Ishikawa (cell line): ENCODE measurements at regions not wholly inside any gene's neighbourhood (a gene's known extent, or its start where the extent isn't known, plus 50 kb on each side); places are given as distances from the start of the nearest gene placed in this dataset.

Source experiments
- CEBPB ChIP-seq: IDR thresholded peaks from 2 replicates; pipeline ENCODE4 v1.6.1; 2012
- CREB1 ChIP-seq: IDR thresholded peaks from 2 replicates; pipeline ENCODE4 v1.6.1; 2012; ENCODE audit warnings: low read depth
- EGR1 ChIP-seq: IDR thresholded peaks from 2 replicates; pipeline ENCODE4 v1.6.1; 2012
- EP300 ChIP-seq: IDR thresholded peaks from 2 replicates; pipeline ENCODE4 v1.6.1; 2012; ENCODE audit warnings: borderline replicate concordance
- FOXM1 ChIP-seq: IDR thresholded peaks from 2 replicates; pipeline ENCODE4 v1.6.1; 2012; ENCODE audit warnings: low read depth, borderline replicate concordance
- NFIC ChIP-seq: IDR thresholded peaks from 2 replicates; pipeline ENCODE4 v1.6.1; 2012
- RAD21 ChIP-seq: IDR thresholded peaks from 2 replicates; pipeline ENCODE4 v1.6.1; 2012; ENCODE audit warnings: low read depth
- TAF1 ChIP-seq: IDR thresholded peaks from 2 replicates; pipeline ENCODE4 v1.6.1; 2012; ENCODE audit warnings: low read depth, mild to moderate bottlenecking
- TCF12 ChIP-seq: IDR thresholded peaks from 2 replicates; pipeline ENCODE4 v1.6.1; 2012; ENCODE audit warnings: low read depth
- TEAD4 ChIP-seq: IDR thresholded peaks from 2 replicates; pipeline ENCODE4 v1.6.1; 2012
- USF1 ChIP-seq: IDR thresholded peaks from 2 replicates; pipeline ENCODE4 v1.6.1; 2012
- YY1 ChIP-seq: IDR thresholded peaks from 2 replicates; pipeline ENCODE4 v1.6.1; 2012; ENCODE audit warnings: low read depth
- ZBTB7A ChIP-seq: IDR thresholded peaks from 2 replicates; pipeline ENCODE4 v1.6.1; 2012; ENCODE audit warnings: low read depth
- TF ChIP-seq, protein P1 (sequence below): IDR thresholded peaks from 2 replicates; pipeline ENCODE4 v1.6.1; 2012; ENCODE audit warnings: low read depth, mild to moderate bottlenecking
- TF ChIP-seq, protein P2 (sequence below): IDR thresholded peaks from 2 replicates; pipeline ENCODE4 v1.6.1; 2012

GRCh38 chr1:38327559-38327973, 281.0 kb upstream of the POU3F1 start:
- TF ChIP-seq, protein P1, sequence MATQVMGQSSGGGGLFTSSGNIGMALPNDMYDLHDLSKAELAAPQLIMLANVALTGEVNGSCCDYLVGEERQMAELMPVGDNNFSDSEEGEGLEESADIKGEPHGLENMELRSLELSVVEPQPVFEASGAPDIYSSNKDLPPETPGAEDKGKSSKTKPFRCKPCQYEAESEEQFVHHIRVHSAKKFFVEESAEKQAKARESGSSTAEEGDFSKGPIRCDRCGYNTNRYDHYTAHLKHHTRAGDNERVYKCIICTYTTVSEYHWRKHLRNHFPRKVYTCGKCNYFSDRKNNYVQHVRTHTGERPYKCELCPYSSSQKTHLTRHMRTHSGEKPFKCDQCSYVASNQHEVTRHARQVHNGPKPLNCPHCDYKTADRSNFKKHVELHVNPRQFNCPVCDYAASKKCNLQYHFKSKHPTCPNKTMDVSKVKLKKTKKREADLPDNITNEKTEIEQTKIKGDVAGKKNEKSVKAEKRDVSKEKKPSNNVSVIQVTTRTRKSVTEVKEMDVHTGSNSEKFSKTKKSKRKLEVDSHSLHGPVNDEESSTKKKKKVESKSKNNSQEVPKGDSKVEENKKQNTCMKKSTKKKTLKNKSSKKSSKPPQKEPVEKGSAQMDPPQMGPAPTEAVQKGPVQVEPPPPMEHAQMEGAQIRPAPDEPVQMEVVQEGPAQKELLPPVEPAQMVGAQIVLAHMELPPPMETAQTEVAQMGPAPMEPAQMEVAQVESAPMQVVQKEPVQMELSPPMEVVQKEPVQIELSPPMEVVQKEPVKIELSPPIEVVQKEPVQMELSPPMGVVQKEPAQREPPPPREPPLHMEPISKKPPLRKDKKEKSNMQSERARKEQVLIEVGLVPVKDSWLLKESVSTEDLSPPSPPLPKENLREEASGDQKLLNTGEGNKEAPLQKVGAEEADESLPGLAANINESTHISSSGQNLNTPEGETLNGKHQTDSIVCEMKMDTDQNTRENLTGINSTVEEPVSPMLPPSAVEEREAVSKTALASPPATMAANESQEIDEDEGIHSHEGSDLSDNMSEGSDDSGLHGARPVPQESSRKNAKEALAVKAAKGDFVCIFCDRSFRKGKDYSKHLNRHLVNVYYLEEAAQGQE = no peak
- TF ChIP-seq, protein P2, sequence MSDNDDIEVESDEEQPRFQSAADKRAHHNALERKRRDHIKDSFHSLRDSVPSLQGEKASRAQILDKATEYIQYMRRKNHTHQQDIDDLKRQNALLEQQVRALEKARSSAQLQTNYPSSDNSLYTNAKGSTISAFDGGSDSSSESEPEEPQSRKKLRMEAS = no peak
- TF ChIP-seq CEBPB = no peak
- no peak for TF ChIP-seq TEAD4
- TF ChIP-seq YY1 = no peak
- TF ChIP-seq TAF1 = no peak
- TF ChIP-seq TCF12 = no peak
- no peak for TF ChIP-seq USF1
- TF ChIP-seq FOXM1 = no peak

- no peak for TF ChIP-seq EGR1
- TF ChIP-seq CREB1 = no peak
- TF ChIP-seq NFIC = no peak
- no peak for TF ChIP-seq ZBTB7A
- TF ChIP-seq EP300 = no peak
- TF ChIP-seq CEBPB = no peak
- TF ChIP-seq USF1 = no peak
- TF ChIP-seq YY1 = no peak
- no peak for TF ChIP-seq TEAD4
- TF ChIP-seq, protein P2 = no peak
- TF ChIP-seq FOXM1 = no peak
- no peak for TF ChIP-seq TAF1
- TF ChIP-seq, protein P1 = no peak
- no peak for TF ChIP-seq TCF12
- no peak for TF ChIP-seq RAD21
Measured at GRCh38 chr1:38326856-38327255, 280.3 kb upstream of the POU3F1 start.

DNA sequence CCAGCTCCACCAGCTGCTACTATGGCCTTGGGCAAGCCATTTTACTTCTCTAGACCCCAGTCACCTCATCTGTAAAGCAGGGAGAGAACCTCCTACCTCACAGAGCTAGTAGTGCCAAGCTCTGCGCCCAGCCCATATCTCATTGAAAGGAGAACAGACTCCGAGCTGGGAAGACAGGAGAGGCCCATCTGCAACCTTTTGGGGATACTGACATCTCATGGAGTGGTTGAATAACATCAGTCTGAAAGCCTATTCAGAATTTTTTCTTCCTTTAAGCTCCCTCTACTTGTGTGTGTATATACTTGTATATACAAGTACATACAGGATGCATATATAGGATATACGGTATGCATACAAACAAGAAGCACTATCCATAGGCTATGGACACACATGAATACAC, 279.5 kb upstream of the POU3F1 start:
- TF ChIP-seq ZBTB7A (no peak), TEAD4 (no peak), YY1 (no peak), RAD21 (no peak), FOXM1 (no peak), EGR1 (no peak), USF1 (no peak), TCF12 (no peak), EP300 (no peak)
- TF ChIP-seq, protein P1 = no peak
- TF ChIP-seq, protein P2 = no peak

DNA sequence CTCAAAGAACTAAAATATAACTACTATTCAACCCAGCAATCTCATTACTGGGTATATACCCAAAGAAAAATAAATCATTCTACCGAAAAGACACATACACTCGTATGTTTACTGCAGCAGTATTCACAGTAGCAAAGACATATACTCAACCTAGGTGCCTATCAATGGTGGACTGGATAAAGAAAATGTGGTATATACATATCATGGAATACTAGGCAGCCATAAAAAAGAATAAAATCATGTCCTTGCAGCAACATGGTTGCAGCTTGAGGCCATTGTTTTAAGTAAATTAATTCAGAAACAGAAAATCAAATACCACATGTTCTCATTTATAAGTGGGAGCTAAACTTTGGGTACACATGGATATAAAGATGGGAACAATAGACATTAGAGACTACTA, 266.2 kb upstream of the POU3F1 start:
- TF ChIP-seq FOXM1 = no peak
- TF ChIP-seq EGR1 = no peak
- TF ChIP-seq CREB1 = no peak

DNA sequence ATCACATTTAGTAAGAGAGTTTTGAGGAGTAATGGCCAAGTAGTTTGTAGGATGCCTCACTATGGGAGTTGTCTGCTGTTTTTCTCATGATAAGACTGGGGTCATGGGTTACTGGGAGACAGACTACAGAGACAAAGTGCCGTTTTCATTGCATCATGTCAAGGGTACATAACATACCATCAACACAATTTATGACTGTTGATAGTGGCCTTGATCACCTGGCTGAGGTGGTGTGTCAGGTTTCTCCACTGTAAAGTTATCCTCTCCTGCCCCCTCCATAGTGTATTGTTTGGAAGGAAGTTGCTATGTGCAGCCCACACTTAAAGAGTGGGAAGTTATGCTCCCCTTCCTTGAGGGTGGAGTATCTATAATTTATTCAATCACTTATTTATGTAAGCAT, 263.5 kb upstream of the POU3F1 start:
- TF ChIP-seq EGR1 = no peak
